GM21390 (cell line): ENCODE measurements at regions not wholly inside any gene's neighbourhood (a gene's known extent, or its start where the extent isn't known, plus 50 kb on each side); places are given as distances from the start of the nearest gene placed in this dataset.
"Not testable (repeated sequence)": the region's sequence is repeated elsewhere in the genome, so short reads cannot be mapped to it uniquely, and the experiment has no call there.

Experiments
- ATAC-seq: cut with Tn5 transposase; IDR thresholded peaks from one replicate; pipeline ENCODE4 v1.9.1; 2021; ENCODE audit not compliant: unreplicated experiment

DNA sequence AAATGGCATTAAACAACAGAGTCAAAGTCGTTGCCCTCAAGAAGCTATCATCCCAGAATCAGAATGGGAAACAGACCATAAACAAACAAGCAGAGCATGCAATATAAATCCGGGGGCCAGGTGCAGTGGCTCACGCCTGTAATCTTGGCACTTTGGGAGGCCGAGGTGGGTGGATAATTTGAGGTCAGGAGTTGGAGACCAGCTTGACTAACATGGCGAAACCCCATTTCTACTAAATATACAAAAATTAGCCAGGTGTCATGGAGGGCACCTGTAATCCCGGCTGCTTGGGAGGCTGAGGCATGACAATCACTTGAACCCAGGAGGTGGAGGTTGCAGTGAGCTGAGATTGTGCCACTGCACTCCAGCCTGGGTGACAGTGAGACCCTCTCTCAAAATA lies 249.8 kb downstream of the CYRIA start:
- ATAC-seq: not testable (repeated sequence)

DNA sequence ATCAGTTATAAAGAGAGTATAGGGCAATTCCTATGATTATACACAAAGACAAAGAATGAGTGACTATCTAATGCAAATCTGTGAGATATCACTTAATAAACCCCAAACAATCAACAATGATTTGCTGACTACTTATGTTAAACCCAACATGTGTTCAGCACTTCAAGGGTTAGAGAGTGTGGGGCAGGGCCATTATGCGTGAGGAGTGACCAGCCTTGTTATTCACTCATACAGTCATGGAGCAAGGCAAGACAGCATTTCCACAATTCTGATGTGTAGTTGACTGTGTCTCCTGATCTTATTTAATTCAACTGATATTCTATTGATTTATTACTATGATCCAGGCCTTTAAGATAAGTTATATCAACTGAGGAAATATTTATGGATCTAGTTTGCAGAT lies 251.7 kb downstream of the CYRIA start:
- no peak for ATAC-seq

DNA sequence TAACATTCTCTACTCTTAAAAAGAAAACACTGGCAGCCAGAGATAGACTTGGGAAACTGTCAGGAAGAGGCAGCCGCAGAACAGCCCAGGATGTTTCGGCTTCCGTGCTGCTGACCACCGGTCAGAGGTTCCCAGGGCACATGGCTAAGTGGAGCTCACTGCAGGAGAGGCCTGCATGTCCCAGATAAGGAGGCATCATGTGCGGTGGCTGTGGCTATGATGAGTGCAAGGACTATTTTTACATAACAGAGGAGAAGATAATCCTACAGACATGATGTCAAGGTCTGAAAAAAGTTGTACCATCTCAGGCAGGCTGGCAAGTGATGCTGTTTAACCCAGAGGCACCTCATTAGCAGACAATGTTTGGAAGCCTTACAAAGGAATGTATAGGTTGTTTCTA lies 252.3 kb downstream of the CYRIA start:
- ATAC-seq: no peak

DNA sequence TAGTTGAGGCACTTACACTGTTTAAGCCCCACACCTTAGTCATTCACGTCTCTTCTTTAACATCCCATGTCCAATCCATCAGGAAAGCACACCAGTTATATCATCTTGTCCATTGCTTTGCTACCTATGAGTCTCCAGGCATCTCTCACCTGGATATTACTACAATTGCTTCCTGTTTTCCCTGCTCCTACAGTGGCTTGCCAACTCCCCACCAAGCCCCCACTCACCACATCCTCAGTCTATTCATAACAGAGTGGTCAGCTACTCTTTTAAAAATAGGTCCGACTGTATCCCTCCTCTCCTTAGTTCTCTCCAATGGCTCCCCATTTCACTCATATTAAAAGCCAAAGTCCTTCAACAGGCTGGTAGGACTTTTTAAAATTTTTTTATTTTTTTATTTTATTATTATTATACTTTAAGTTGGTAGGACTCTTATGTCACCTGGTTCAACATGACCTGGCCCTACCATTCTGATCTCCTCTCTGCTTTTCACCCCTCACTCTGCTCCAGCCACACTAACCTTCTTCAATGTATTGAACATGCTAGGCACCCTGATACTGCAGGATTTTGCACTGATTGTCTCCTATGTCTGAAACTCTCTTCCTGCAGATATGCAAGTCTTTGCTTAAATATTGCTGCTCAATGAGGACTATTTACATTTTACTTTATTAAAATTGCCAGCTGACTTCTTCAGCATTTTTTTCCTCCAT lies 253.2 kb downstream of the CYRIA start:
- no peak for ATAC-seq

DNA sequence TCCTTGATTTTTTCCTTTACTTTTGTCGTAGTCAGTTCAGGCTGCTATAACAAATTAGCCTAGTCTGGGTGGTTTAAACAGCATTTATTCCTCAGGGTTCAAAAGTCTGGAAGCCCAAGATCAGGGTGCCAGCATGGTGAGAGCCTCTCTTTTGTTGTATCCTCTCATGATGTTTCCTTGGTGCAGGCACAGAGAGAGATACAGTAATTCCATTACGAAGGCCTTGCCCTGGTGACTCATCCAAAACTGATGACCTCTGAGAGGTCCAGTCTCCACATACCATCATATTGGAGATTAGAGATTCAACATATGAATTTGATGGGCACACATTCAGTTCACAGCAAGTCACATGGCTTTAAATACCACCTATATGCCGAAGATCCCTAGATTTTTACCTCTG lies 253.8 kb downstream of the CYRIA start:
- ATAC-seq: no peak

DNA sequence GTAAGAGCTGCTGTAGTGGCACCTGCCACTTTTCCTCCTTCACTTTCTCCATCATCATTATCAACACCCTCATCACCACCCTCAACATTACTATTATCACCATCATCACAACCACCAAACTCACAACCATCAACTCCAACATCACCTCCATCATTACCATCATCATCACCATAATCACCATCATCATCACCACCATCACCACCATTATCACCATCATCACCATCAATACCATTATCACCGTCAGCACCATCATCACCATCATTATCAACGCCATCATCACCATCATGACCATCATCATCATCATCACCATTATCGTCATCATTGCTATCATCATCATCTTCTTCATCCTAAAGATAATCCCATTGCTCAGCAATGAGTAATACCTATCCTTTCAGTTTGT lies 255.8 kb downstream of the CYRIA start:
- no peak for ATAC-seq

DNA sequence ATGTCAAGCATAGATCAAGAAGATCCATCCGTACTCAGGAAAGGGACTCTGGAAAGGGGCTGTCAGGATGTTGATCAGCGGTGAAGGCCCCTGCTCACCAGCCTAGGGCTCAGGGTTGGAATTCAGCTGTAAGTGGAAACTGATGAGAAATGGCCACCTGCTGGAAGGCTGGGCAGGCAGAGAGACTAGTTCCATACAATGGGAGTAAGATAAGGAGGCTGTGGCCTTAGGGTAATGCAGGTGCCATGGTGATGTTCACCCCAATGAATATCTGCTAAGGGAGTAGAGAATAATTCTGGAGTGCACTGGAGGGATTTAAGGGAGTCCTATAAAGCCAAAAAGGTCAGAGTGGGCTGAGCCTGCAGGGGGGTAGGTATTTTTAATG lies 256.6 kb downstream of the CYRIA start:
- ATAC-seq: no peak

DNA sequence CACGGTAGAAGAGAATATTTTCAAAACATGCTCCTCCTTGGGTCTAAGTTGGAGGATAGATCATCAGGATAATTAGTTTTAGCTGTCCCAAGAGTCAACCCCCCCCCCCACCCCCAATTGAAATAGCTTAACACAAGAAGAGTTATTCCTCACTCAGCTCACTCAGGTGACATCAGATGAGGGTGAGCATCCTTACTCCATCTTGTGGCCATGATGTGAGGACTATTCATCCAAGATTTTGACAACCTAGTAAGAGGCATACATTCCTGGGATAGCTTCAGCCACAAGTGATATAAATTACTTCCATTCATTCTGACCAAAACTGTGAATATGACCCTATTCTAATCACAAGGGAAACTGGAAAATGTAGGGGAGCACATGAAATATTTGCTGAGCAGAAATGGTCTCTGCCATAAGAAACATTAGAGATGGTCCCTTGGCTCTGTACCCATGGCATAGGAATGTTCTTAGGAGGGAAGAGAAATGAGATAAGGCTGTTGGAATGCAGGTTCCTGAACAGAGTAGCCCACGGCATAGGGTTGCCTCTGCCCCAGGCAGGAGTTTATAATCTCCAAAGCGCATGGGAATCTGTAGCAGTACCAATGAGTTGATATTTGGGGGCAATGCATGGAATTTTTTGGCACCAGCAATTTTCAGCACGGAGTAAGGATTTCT lies 257.2 kb downstream of the CYRIA start:
- ATAC-seq: no peak

DNA sequence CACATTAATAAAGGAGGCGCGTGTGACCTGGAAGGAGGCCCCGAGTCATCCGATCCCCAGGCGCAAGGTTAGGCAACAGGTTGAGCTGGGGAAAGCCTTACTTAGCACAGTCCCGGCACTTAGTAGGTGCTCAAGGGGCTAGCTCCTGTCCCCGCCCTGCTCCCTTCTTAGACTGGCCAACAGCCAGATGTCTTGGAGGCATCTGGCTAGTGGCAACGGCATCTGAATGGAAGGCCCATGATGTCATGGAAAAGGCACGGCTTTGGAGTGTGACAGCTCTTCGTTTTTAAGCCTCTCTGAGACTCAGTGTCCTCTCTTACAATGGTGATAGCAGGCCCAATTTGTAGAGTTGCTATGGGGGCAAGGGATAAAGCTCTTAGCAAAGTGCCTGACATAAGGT lies 258.3 kb downstream of the CYRIA start:
- ATAC-seq: no peak

DNA sequence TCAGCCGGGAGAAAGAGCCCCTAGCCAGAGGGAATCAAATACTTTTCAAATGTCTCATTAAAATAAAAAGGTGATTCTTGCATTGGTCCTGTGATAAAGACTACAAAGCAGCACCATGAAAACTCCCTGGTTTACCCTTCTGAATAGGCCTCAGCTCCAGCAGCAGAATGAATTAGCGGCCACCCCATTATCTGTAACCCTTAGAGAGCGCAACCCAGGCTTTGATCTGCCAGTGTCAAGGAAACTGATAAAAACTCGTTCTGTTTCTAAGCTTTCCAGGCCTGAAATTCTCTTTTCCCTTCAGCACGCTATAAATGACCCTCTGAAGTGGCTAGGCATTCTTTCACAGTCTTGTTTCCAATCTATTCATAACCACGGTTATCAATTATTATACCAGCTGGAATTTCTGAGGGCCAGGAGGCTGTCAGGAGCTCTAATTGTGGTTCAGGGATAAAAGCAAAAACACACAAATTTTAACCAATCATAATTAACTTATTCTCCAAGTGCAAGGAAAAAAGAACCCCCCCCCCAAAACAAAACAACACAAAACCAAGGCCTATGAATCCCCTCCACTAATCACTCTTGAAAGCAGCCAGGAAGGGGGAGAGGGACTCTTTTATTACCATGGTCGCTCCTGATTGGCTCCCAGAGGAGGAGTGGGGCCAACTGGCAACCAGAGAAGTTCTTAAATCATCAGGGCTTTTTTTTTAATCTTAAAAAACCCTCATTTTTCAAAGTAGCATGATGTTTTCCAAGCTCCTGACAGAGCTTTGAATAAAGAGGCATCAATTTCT lies 258.9 kb downstream of the CYRIA start:
- no peak for ATAC-seq

DNA sequence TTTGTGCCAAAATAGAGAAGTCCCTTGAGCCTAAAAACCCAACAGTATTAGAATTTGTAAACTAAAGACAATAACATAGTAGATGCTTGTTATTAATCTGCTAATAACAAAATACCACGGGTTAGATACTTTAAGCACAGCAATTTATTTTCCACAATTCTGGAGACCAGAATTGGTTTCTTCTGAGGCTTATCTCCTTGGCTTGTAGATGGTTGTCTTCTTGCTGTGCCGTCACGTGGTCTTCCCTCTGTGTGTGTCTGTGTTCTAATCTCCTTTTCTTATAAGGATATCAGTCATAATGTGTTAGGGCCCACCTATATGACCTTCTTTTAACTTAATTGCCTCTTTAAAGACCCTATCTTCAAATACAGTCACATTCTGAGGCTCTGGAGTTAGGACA lies 260.1 kb downstream of the CYRIA start:
- no peak for ATAC-seq

DNA sequence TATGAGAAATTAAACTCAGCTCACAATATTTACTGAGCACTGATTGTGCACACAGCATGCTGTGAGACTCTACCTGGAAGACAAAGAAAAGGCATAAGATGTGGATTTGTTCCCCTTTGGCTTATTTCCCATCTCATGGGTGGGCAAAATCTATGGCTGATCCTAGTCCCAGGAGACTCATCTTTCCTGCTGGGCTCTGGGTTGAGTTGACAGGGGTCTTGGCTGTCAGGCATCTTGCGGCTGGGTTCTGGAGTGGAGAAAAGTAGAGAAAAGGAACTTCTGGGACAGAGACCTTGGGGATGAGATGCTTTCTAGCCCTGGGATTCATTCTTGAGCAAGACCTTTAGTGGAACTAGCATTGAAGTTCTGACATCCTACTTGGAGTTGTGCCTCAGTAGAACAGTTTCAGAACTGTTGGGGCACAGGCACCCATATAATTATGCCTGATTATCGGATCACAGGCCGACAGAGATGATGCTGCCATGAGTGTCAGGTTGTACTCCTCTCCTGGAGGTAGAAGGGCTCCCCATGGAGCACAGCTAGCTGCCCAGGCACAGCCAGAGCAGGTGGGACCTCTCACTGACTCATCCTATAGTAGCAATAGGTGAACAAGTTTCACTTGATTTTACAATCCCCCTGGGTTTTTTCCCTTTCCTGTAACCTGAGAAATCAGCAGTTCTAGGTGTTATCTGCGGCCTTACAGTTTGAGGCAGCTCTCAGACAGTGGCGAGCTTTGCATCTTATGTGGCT lies 260.9 kb downstream of the CYRIA start:
- ATAC-seq: no peak

DNA sequence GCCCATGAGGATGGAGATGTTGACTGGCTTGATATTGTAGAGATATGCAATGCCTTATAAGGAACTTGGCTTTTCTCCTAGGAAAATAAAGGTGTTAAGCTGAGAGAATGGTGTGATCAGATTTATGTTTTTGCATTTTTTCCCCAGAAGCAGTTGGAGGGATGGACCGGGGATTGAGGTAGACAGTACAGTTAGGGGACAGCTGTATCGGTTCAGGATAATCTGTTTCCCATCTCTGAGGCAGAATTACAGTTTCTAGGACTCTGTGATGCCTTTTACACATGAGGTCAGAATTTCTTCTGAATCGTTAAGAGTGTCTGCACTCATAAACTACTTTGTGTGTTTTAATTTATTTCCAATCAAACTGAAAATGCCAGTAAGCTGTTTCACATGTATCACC lies 261.5 kb downstream of the CYRIA start:
- ATAC-seq: no peak

DNA sequence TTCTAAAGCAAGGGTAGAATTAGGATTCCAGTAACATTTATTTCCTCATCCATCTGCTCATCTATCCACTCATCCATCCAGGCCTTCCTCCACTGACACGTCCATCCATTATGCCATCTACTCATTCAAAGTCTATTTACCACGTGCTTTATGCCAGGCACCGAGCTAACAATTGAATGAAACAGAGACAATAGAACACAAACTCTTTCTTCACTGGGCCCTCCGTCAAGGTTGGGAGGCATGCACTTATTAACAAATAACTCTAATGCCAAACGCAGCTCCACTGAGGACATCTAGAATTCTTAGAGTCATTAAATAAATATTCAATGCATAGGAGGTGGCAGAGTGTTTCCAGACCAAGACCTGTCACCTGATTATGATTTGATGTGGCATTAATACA lies 262.7 kb downstream of the CYRIA start:
- ATAC-seq: no peak

DNA sequence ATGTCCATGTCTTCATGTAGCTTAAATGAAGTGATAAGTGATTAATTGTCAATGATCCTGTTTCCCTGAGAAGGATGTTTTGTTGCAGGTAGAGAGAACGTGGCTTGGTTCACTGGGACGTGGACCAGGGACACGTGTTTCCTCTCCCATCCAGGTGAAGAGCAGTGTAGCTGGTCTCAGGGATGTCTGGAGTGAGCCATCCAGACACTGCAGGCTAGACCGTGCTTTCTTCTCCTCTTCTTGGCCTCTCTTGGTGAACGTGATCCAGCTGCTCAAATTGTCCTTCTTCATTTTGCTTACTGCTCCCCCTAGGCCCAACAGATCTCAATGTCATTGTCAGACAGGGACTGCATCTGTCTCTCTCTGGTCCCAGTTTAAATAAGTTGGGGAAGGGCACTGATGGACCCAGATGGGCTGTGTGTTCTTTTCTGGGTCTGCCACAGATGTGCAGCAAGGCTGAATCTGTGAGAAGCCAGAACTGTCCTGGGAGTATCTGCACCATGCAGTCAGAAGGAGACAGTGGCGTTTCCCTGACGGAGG lies 263.8 kb downstream of the CYRIA start:
- no peak for ATAC-seq

DNA sequence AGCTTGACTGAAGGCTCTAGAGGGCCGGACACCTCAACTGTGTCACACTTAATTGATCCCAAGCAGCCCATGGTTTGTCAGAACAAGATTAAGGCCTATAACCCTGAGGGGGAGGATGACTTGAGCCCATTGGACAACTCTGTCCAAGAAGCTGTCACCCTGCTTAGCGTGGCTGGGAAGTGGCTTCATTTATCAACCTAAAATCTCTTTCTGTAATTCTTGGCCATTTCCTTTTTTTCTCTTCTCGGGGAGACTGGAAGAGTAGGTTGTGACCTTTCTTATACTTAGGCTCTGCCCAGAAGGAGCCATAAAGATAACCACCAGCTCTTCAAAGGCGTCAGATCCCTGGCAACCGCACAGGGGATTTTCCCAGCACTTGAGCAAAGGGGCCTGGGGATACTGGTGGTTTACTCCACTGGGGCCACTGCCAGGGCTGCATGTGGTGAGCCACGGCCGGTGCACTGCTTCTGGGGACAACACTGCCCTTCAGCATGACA lies 265.5 kb downstream of the CYRIA start:
- no peak for ATAC-seq

DNA sequence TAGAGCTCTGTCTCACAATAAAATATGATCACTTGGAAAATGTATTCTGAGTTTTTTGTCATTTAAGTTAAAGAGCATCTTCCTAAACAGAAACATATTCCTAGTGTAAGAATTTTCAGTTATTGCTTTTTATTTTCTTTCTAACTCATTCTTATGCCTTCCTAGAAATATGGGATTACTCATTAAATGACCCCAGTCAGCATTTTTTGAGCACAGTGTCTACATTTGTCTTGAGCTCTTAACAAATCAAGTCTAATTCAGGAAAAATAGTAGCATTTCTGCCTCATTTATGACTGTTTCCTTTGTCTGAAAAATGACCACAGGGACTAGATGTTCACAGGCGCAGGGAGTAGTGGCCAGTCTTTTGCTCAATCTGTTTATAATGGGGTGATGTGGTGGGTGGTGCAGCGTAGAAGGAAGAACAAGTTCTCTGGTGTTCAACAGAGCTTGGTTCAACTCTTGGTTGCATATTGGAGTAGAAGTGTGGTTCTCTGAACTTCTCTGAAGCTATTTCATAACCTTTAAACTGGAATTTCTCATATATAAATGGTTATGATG lies 267.1 kb downstream of the CYRIA start:
- no peak for ATAC-seq

DNA sequence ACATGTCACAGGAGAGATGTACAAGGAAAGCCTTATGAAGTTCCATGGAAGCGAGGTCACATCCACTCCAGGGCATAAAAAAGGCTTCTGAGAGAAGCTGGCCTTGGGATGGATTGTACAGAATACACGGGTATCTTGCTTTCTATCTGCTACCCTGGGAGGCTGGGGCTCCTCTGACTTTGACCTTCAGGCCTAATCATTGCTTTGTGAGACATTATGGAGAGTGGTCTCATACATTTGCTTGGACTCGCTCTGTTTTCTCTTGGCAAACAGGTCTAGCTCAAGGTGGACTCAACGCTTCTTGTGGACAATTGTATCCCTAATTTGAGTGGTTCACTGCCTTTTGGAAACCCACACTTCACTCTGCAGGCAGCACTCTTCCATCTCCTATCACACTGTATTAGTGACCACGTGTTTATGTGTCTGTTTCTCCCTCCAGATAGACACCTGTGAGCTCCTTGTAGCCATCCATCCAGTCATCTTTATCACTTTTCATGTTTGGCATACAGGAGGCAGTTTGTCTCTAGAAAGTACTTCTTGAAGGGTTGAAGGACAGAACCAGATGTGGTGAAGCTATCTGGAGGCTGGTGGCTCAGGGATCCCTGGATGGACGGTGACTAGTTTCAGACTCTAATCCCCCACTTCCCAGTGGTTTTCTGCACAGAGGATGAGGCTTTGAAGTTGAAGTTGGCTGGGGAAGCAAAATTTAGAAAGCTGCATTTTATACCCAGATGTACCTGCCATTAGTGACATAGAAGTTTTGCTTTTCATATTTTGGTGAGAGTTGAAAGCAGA lies 267.8 kb downstream of the CYRIA start:
- ATAC-seq: no peak

DNA sequence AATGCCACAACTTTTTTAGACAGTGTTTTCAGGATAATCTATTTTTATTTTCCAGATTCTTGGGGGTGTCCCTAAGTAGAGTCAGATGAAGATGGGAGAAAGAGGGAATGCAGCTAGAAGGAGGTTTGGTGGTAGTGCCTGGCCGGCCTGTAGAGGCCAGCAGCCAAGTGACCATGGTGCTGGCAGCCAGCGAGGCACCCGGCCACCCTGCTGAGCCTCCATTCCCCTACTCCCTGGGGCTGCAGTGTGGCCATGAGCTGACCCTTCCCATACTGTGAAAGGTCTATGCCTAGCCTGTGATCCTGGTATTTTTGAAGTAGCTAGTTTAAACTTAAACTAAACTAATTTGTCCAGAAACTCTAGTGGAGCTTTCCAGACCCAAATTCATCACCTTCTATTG lies 268.6 kb downstream of the CYRIA start:
- ATAC-seq: no peak

DNA sequence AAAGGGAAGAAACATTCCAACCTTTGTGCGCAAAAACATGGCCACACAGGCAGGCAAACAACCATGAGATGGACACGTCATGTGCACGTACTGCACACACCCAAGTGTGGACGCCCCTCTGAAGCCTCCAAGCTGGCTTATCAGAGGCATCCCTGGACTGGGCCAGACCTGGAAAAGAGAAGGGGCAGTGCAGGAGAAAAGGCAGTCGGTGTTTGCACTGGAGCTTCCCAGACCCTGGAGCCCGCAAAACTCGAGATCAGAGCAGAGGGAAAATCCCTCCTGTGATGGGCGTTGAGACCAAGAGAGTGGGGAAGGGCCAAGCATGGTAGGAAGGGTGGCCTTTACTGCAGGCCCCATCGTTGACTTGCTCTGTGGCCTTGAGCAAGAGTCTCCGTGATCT lies 269.5 kb downstream of the CYRIA start:
- ATAC-seq: no peak
